Smooth muscle cell of the brain vasculature (primary cell): ENCODE measurements at regions not wholly inside any gene's neighbourhood (a gene's known extent, or its start where the extent isn't known, plus 50 kb on each side); places are given as distances from the start of the nearest gene placed in this dataset.

Source experiments
- DNase-seq: peaks from one replicate; pipeline ENCODE4 v3.0.0-alpha.2; 2012; ENCODE audit warnings: low read depth, low spot score

GRCh38 chr19:27672309-27673047 is 1540.5 kb downstream of the UQCRFS1 start:
- no peak for DNase-seq

DNA sequence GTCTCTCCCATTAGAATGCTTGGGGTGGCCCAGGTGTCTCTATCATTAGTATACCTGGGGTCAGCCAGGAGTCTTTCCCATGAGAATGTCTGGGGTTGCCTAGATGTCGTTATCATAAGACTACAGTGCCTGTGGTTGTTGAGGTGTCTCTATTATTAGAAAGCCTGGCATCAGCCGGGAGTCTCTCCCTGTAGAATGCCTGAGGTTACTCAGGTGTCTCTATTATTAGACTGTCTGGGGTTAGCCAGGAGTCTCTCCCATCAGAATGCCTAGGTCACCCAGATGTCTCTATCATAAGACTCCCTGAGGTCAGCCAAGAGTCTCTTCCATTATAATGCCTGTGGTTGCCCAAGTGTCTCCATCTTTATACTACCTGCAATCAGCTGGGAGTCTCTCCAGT is 1541.1 kb downstream of the UQCRFS1 start:
- no peak for DNase-seq

GRCh38 chr19:27660428-27660827 is 1552.5 kb downstream of the UQCRFS1 start:
- DNase-seq = no peak

DNA sequence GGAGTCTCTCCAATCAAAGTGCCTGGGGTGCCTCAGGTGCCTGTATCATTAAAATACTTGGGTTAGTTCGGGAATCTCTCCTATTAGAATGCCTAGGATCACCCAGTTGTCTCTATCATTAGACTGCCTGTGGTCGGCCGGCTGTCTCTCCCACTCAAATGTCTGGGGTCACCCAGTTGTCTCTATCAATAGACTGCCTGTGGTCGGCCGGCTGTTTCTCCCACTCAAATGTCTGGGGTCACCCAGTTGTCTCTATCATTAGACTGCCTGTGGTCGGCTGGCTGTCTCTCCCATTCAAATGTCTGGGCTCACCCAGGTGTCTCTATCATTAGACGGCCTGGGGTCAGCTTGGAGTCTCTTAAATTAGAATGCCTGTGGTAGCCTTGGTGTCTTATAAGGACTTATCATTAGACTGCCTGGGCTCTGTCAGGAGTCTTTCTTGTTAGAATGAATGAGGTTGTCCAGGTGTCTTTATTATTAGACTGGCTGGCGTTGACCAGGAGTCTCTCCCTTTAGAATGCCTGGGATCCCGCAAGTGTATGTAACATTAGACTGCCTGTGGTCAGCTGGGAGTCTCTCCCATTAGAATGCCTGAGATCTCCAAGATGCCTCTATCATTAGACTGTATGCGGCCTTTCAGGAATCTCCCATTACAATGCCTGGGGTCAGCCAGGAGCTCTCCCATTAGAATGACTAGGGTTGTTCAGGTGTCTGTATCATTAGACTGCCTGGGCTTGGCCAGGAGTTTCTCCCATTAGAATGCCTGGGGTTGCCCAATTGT is 1555.5 kb downstream of the UQCRFS1 start:
- no peak for DNase-seq

- no peak for DNase-seq
Measured at GRCh38 chr19:27654266-27654990, 1558.5 kb downstream of the UQCRFS1 start.

- no peak for DNase-seq
Measured at GRCh38 chr19:27652796-27653195, 1560.2 kb downstream of the UQCRFS1 start.

DNA sequence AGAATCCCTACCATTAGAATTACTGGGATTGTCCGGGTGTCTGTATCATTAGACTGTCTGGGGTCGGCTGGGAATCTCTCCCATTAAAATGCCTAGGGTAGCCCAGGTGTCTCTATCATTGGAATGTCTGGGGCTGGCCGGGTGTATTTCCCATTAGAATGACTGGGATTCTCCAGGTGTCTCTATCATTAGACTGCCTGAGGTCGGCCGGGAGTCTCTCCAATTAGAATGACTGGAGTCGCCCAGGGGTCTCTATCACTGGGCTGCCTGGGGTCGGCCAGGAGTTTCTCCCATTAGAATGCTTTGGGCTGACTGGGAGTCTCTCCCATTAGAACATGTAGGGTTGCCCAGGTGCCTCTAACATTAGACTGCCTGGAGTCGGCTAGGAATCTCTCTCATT is 1560.7 kb downstream of the UQCRFS1 start:
- DNase-seq = no peak

DNA sequence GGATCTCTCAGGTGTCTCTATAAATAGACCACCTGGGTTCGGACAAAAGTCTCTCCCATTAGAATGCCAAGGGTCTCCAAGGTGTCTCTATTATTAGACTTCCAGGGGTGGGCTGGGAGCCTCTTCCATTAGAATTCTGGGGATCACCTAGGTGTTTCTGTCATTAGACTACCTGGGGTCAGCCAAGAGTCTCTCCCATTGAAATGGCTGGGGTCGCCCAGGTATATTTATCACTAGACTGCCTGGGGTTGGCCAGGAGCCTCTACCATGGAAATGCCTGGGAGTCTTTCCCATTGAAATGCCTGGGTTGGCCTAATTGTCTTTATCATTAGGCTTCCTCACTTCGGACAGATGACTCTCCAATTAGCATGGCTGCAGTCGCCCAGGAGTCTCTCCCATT is 1565.5 kb downstream of the UQCRFS1 start:
- no peak for DNase-seq

- DNase-seq = no peak
Measured at GRCh38 chr19:27635401-27635800, 1577.5 kb downstream of the UQCRFS1 start.

- DNase-seq = no peak
Measured at GRCh38 chr19:27618006-27618405, 1594.9 kb downstream of the UQCRFS1 start.

- no peak for DNase-seq
Measured at GRCh38 chr19:27580906-27581305, 1632.0 kb downstream of the UQCRFS1 start.
